NCI-H226 (cell line): ENCODE measurements at regions not wholly inside any gene's neighbourhood (a gene's known extent, or its start where the extent isn't known, plus 50 kb on each side); places are given as distances from the start of the nearest gene placed in this dataset.
A peak's percentile ranks its signal among the peaks of the same experiment; 100 is the strongest.
"Not testable (repeated sequence)": the region's sequence is repeated elsewhere in the genome, so short reads cannot be mapped to it uniquely, and the experiment has no call there.

Experiments
- DNase-seq: peaks from one replicate; pipeline ENCODE4 v3.0.0-alpha.2; 2015

DNA sequence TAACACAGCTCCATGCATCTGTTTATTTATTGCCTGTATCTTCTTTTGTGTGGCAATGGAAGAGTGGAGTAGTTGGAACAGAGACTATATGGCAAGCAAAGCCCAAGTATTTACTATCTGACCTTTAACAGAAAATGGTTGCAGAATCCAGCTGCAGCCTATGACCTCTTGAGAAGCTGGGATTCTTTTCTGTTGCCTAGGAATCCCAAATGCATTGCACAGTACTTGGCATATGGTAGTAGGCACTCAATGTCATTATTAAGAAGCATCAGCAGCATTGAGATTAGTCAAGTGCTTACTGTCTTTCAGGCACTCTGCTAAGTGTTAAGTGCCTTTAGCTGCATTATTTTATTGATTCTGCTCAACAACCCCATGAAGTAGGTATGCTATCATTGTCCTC lies 331.6 kb downstream of the CCDC85A start:
- DNase-seq = no peak

DNA sequence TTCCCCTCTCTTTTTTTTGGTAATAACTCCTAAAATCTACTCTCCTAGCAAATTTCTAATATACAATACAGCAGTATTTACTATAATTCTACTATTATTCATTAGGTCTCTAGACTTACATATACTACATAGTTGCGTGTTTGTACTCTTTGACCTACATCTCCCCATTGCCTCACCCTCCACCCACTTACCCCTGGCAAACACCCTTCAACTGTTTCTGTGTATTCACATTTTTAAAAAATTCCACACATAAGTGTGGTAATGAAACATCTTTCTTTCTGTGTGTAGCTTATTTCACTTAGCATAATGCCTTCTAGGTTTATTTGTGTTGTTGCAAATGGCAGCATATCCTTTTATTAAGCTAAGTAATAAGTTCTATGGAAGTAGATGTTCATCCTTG lies 336.0 kb downstream of the CCDC85A start:
- no peak for DNase-seq

DNA sequence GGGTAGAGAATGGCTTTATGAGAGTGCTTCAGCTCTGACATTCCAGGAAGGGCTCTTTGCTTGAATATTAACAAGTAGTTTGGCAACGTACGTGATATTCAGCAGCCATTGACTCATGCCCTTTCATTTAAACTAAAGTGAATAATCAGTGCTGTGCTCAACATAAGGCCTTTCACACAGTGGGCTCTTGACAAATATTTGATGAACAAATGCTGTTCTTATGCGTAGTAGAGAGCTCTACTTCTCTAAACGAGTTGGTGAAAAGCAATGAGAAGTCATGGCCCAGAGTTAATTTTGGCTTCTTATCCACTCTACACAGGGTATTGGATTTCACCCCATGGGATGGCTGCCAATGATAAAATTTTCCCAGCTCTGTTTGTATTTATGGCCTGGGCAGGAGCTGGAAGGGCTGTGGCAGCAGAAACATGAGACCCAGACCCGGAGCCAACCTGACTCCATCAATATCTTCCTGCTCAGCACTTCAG lies 338.9 kb downstream of the CCDC85A start:
- no peak for DNase-seq

DNA sequence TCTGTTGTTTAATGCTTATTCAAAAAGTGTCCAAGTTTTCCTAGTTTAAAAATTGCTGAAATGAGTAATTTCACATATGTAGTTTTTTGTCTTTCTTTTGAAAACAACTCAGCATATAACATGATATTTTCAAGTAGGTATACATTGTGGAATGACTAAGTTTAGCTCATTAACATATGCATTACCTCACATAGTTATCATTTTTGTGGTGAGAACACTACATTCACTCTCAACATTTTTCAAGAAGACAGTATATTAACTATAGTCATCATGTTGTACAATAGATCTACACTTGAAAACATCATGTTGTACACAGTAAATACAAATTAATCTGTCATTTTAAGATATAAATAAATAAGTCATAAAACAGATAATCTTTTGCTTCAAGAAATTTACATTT lies 340.0 kb downstream of the CCDC85A start:
- DNase-seq = no peak

DNA sequence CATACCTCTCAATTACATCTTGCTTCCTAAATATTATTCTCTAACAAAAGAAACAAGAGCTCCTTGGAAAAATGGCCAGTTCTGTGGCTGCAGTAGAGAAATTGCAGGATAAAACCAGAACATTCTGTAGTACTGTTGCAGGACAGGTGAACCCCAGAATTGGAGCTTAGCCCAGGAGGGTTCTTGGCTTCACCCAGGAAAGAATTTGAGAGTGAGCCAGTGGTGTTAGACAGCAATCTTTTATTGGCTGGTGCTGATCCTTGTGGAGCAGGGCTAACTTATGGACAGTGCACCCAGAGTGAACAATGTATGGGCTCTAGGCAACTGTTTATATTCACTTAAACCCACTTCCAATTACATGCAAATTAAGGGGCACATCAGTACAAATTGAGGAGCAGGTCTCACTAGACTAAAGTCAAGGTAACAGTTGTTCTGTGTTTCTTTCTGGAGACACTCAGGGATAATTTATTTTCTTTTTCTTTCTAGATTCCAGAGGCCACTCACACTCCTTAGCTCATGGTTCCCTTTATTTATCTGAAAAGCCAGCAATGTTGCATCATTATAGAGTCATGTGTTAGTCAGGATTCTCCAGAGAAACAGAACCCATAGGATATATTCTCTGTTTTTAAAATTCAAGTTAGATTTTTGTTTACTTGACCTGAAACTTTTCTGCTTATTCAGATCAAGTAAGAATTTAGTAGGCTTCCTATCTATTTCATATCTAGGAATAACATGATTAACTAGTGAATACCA lies 348.1 kb downstream of the CCDC85A start:
- peak; percentile 50 for DNase-seq

DNA sequence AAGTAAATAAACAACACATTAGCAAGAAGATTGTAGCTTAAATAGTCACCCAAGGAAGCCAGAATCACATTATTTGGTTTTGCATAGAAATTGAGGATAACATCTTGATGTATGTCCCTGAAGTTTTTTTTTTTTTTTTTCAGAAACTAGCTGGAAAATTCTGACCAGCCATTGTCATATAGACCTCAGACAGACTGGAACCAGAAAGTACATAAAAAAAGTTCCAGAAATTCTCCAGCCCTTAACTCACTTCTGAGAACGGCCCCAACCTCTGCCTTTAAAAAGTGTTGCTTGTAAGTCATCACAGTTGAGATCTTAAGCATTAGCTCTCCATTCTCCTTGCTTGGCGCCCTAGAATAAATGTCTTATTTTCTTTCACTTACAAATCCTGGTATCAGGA lies 350.5 kb downstream of the CCDC85A start:
- DNase-seq = peak; percentile 52

DNA sequence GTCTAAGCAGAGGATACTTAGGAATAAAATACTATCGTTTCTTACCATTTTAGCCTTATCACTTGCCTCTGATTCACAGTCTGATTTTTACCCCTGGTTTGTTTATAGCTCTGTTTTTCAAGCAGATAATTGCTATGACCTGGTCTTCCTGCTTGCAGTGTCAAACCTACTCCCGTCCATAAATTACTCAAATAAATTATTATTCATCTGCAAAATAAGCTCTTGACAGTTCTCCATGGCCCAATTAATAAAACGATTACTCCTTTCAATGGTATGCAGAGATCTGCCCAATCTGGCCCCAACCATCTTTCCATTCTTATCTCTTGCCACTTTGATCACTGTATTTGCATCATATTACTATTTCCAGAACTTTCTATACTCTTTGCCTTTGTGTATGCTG lies 354.0 kb downstream of the CCDC85A start:
- peak; percentile 45 for DNase-seq

DNA sequence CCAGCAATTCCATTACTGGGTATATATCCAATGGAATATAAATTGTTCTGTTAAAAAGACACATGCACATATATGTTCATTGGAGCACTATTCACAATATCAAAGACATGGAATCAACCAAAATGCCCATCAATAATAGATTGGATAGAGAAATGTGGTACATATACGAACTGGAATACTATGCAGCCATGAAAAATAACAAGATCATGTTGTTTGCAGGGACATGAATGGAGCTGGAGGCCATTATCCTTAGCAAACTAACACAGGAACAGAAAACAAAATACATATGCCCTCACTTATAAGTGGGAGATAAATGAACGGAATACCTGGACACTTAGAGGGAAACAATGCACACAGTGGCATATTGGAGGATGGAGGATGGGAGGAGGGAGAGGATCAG lies 355.8 kb downstream of the CCDC85A start:
- DNase-seq = no peak

DNA sequence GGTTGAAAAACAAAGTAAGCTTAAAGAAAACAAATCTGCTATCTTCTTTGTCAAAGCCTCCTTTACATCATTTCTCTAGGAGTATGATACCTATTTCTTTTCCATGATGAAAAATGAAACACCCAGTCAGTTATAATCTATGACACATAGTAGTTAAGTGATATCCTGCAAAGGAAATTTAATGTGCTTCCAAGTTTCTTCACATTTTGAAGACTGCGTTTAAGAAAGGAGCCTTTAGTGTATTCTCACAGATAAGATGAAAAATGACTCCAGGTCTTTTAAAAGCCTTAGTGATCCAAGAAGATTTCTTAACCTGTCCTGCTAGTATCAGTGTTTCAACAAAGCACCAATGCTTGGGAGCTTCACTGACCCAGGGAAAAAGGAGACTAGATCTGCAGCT lies 356.7 kb downstream of the CCDC85A start:
- DNase-seq = peak; percentile 77

DNA sequence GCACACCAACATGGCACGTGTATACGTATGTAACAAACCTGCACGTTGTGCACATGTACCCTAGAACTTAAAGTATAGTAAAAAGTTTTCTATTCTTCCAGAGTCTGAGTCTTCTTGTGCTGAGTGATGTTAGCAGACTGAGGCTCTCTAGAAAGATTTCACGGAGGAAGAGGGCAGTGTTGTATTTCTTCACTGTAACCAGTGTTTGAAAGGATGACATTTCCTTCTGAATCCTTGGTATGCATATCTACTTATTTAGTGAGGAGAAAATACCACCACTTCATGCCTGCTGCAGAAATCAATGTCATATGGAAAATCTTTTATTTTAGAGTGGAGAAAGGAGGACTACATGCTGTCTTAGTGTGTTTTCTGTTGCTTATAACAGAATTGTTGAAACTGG lies 357.1 kb downstream of the CCDC85A start:
- peak; percentile 26 for DNase-seq

DNA sequence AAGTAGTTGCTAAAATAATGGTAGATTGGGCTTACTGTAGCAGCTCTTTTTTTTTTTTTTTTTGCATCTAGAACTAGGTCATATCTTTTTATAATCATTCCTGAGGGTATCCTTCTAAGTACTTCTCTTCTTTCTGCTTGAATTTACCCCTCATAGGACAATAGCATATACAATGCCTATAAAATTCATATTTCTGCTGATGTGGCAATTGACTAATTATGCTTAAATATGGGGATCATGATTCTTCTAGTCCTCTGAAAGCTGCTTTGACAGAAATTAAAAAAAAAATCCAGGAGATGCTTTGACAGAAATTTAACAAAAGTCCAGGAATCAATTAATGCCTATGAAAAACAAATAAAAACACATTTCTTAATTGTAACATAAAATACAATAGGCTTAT lies 358.4 kb downstream of the CCDC85A start:
- DNase-seq = no peak

DNA sequence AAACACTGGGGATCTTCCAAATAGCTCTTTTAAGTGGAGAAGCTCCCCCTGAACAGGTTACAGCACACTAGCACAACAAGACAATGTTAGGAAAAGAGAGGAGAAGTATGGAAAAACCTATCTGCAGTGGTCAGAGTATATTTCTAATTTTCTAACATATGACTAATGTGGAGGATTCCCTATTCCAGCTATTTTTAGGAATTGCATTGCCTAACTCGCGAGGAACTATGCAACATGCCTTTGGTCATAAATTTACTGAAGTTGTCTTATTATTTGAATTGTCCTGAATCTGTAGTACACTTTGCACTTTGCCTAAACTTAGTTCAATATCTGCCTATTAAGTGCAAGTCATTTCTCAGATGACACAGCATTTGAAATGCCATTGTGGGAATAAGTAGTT lies 381.4 kb downstream of the CCDC85A start:
- DNase-seq = peak; percentile 30

DNA sequence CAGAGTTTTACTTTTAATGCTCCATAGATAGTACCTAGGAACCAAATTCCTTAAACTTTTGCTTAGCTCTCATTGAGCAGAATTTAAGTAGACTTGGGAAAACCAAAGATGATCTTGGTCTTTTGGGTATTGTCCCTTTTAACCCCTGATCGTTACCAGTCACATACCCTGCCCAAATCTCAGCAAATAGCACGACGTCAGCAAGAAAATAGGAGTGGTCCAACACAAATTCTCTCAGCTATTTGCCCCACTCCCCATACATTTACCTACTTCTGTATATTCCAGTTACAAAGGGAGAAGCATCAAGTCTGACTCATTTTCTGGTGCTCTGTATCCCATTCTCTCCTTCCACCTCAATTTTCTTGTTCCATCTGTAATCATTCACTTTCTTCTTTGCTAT lies 387.3 kb downstream of the CCDC85A start:
- DNase-seq = no peak

DNA sequence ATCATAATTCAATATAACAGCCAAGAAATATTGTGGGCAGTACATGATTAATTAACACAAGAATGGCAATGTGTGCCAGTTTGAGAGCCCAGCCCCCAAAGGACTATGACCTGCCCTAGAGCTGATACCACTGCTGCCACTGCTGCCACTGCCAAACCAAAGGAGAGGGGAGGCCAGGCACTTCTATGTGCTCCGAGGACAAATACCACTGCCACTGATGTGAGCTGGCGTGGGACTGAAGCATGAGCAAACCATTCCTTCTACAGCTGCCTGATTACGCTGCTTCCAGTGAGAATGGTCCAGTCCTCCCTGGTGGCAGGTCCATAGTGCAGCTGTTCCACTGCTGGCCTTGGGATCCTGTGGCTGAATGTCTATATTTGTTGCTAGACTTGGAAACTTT lies 392.2 kb downstream of the CCDC85A start:
- no peak for DNase-seq

DNA sequence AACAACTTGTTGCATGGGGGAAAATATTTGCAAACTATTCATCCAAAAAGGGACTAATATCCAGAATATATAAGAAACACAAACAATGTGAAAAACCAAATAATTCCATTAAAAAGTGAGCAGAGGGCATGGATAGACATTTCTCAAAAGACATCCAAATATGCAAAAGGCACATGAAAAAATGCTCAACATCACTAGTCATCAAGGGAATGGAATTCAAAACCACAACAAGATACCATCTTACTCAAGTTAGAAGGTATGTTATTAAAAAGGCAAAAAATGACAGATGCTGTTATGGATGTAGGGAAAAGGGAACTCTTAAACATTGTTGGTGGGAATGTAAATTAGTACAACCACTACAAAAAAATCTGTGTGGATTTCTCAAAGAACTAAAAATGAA lies 396.5 kb downstream of the CCDC85A start:
- peak; percentile 82 for DNase-seq

DNA sequence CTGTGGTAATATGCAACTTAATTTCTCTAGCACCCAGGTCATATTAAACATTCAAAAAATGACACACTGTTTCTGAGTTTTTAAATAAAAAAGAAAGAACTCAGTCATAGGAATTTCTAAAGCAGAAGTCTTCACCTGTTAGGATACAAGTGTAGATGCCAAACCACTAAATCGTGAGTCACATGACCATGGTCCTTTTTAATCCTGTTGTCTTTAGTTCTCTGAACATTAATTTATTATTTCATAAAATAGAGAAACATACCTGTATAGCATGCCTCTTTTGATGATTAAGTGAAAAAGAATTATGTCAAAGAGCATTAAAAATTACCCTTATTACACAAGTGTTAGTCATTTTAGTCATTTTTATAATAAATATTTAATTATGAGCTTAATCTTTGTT lies 398.8 kb downstream of the CCDC85A start:
- DNase-seq = no peak

DNA sequence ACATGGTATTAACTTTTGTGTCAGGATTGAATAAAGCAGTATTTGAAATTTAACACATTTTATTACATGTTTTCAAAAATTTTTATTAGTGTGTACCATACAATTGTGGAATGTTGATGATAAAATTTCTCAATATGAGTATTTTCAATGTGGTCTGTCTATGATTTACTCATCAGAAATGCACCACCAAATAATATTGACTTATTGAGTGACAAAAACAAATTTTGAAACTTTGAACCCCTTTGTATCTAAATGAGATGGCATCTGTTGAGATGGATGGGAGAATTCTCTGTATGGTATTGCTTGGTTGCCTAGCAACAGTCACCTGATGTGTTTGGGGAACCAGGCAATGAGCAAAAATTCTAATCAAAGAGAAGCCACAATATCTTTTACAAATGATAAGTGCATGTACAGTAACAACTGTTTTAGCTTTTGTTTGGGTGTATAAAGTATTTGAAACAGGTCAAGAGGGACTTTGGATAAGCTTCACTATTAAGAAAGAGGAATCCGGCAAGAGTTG lies 400.1 kb downstream of the CCDC85A start:
- DNase-seq = no peak

DNA sequence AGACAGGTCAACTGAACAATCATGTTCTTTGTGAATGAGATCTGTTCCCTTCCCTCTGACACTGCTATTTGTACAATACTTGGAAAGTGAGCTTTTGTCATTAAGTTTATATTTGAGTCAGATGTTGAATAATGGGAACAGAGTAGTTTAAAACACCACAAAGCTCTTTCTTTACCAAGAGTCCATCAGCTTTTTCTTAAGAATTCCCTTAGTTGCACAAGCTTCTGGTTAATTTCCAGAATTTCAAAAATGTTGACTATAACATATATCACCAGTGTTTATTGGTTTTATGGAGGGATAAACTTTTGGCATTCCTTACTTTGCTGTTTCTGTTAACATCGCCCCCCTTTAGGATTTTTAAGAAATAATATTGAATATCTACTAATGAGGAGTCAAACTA lies 403.7 kb downstream of the CCDC85A start:
- DNase-seq = peak; percentile 2

DNA sequence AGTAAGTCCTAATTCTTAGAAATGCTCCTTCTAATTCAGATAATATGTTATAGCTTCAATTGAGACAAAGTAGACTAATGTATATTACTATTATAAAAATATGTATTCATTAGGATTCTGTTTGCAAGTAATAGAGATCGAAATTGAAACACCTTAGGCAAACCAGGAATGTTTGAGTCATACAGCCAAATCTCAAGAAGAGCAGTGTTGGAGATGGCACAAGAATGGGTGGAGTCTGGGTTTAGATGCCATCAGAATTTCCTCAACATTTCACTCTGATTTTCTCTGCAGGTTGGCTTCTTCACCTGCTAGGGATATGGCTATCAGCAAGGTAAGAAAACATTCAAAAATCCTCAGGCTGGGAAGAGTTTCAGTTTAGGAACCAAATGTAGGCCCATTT lies 405.4 kb downstream of the CCDC85A start:
- peak; percentile 42 for DNase-seq

DNA sequence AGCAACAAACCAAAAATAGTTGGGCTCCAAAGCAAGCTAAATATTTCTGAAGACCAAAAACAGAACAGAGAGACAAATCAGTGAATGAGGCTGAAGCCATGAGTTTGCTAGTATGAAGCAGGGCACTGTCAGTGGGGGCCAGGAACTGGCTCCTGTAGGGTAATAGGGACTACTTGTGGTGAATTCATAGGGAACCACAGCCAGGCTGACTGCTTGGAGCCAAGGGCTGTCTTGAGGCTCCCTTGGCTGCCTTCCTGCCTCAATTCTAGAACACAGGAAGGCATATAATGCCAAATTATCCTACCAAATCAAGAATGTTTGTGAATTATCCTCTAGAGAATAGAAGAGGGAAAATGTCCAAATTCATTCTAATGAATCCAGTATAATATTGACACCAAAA lies 406.0 kb downstream of the CCDC85A start:
- no peak for DNase-seq

DNA sequence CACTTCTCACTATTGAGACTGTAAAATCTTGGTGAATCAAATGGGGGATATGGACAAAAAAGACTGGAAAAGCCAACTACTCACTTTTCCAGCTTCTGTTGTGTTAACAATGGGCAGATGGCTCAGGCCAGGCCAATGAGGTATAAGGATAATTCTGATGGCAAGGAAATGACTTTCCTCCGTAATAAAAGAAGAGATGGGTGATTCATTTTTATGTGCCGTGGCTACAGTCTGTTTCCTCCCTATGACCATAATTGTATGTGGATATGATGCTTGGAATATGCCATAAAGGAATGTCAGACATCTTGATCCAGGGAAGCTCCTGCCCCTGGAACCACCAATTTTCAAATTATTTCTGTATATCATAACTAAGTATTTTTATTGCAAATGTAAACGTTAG lies 406.8 kb downstream of the CCDC85A start:
- DNase-seq = no peak

DNA sequence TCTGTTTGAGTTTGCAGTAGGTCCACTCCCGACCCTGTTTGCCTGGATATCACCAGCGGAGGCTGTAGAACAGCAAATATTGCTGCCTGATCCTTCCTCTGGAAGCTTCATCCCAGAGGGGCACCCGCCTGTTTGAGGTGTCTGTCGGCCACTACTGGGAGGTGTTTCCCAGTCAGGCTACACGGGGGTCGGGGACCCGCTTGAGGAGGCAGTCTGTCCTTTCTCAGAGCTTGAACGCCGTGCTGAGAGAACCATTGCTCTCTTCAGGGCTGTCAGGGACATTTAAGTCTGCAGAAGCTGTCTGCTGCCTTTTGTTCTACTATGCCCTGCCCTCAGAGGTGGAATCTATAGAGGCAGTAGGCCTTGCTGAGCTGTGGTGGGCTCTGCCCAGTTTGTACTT lies 422.3 kb downstream of the CCDC85A start:
- not testable (repeated sequence) for DNase-seq

DNA sequence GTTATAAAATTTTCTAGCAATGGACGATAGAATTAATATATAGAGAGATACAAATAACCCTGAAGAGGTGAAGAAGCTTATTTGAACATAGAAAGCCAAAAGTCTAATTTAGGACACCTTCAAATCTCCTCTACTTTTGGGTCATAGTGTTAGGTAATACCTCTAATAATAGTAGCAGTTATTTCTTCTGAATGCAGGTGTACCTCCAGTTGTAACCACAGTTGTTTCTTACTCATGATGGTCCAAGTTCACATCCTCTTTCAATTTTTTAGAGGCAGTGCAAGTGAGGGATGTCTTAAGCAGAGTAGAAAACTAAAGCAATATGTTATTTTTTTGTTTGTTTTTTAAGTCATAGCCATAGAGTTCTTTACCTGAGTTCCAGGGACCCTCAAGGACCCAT lies 429.5 kb downstream of the CCDC85A start:
- no peak for DNase-seq

DNA sequence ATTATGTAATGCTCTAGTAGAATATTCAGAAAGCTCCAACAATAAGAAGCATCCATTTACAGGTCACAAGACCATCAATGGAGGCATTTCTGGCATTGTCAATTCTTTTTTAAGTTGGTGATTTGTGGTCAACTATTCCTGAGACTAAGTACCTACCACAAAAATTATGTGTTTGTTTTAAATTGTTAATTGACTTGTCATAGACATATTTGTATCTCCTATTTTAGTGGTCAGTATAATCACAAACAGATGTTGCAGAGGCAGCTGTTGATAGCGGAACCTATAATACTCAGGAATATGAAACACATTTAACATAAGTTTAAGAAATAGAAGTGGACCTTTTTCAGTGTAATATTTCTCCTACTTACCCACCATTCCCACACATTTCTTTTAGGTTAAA lies 430.1 kb downstream of the CCDC85A start:
- no peak for DNase-seq

DNA sequence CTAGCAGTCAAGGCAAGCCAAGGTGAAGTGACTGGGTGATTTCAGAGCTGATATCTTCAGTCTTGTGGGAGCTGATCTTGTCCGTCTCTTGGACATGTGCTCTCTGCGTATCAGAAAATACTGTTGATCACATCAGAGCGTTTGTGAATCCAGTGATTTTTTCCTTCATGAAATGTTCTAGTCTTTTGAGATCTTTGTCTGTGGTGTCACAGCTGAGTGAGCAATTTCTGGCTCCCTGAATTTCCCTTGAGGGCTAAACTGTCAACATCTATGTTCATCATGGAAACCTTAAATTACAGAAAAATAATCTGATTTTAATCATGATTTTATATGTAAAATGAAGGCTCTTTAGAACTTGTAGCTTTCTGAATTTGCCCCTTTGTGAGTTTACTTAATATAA lies 432.0 kb downstream of the CCDC85A start:
- DNase-seq = no peak
